Transverse colon (tissue), 4 donors: ENCODE measurements at regions not wholly inside any gene's neighbourhood (a gene's known extent, or its start where the extent isn't known, plus 50 kb on each side); places are given as distances from the start of the nearest gene placed in this dataset.
A peak's percentile ranks its signal among the peaks of the same experiment; 100 is the strongest.

Experiments
- CTCF ChIP-seq, 5 experiments: fragments of 200-600 bp in 3 of 5; fragments of 450-650 bp in 2 of 5; sonication (generic) in 3 of 5; IDR thresholded peaks; 1 replicate in 2 of 5; 2 replicates in 3 of 5; pipeline ENCODE4 v1.5.1; 2016 to 2017; ENCODE audit warnings: antibody characterized with exemption in 5 of 5, inconsistent platforms in 3 of 5, mild to moderate bottlenecking in 2 of 5, moderate library complexity in 1 of 5
- POLR2A ChIP-seq: fragments of 450-650 bp; IDR thresholded peaks from one replicate; pipeline ENCODE4 v1.6.1; 2016; ENCODE audit warnings: antibody characterized with exemption, mild to moderate bottlenecking, moderate library complexity
- POLR2AphosphoS5 ChIP-seq, 3 donors: sonication (generic); formaldehyde crosslinking; IDR thresholded peaks; one replicate each; pipeline ENCODE4 v1.6.1; 2016; ENCODE audit warnings: antibody characterized with exemption in 3 of 3

DNA sequence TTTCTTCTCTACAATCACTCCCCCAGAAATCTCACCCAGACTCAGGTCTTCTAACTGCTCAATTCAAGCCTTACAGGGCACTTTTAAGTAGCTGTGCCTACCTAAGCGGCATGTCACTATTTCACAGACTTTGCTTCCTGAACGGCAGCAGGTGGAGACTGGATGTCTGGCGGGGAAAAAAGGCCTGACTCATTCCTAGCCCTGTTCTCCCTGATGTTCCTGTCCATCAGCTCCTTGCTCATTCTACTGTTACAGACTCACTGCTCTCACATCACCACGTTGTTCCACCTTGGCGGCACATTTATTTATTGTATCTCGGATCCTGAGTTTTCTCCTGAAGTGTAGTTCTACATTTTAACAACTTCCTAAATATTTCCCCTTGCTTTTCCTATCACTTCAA is 52.6 kb upstream of the ATP11B start:
- no peak for TF ChIP-seq CTCF (IDR thresholded peaks at IDR 0.05)
- no peak for TF ChIP-seq POLR2A
- TF ChIP-seq POLR2AphosphoS5 (IDR thresholded peaks at IDR 0.05): peak in 2 of 3 donors; percentile 32 to 40
